Thyroid gland (tissue), 4 donors: ENCODE measurements at regions not wholly inside any gene's neighbourhood (a gene's known extent, or its start where the extent isn't known, plus 50 kb on each side); places are given as distances from the start of the nearest gene placed in this dataset.
"Not testable (repeated sequence)": the region's sequence is repeated elsewhere in the genome, so short reads cannot be mapped to it uniquely, and the experiment has no call there.

Source experiments
- CTCF ChIP-seq, 6 experiments: fragments of 200-600 bp in 3 of 6; fragments of 450-650 bp in 3 of 6; sonication (generic) in 3 of 6; IDR thresholded peaks; one replicate each; pipeline ENCODE4 v1.5.1; 2016 to 2019; ENCODE audit warnings: antibody characterized with exemption in 6 of 6, mild to moderate bottlenecking in 2 of 6, inconsistent platforms in 1 of 6, moderate library complexity in 1 of 6
- POLR2A ChIP-seq, 2 donors: fragments of 450-650 bp; IDR thresholded peaks; one replicate each; pipeline ENCODE4 v1.6.1; 2017; ENCODE audit warnings: antibody characterized with exemption in 2 of 2, mild to moderate bottlenecking in 2 of 2, moderate library complexity in 1 of 2

DNA sequence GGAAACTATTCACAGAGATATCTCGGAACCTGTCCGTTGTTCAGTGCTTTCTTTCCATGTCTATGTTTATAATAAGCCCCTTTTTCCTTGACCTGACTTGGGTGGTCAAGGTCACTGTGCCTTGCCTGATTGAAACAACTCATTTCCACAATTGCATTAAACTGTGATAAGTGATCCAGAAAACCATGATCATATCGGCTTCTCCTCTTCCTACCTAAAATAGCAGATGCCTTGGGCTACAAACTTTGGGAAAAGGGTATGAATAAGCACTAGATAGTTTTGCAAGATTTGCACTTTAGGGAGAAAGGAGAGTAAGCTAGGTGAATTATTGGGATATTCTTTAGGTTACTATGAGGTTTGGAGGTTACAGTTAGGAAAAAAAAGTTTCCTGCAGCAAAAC lies 115.2 kb downstream of the KBTBD2 start:
- TF ChIP-seq CTCF, POLR2A (IDR thresholded peaks at IDR 0.05): not testable (repeated sequence)
